ENCODE measurements at regions not wholly inside any gene's neighbourhood (a gene's known extent, or its start where the extent isn't known, plus 50 kb on each side); places are given as distances from the start of the nearest gene placed in this dataset.

- TF ChIP-seq CTCF (IDR thresholded peaks at IDR 0.05) (no peak), POLR2A (IDR thresholded peaks at IDR 0.05) (no peak)
Observed at GRCh38 chr10:78222096-78222790, 188.6 kb downstream of the RPS24 start.

Data from testis (tissue), 2 donors.